IMR-90 (cell line): ENCODE measurements at regions not wholly inside any gene's neighbourhood (a gene's known extent, or its start where the extent isn't known, plus 50 kb on each side); places are given as distances from the start of the nearest gene placed in this dataset.

Experiments
- ATAC-seq: fragments of 200-7000 bp; cut with Tn5 transposase; 2 replicates; pipeline ENCODE4 v1.9.1; 2020; ENCODE audit warnings: low read depth, mild to moderate bottlenecking, moderate library complexity
- BruUV-seq: library from RNA; stranded (reverse); fragments of 400-500 nt; replicated peaks from 2 replicates; lab custom pipeline; 2021; lab: Mats Ljungman, UMichigan
- CTCF ChIA-PET: fragments of 300-600 bp; formaldehyde crosslinking; extraction: SDS; loops from one replicate; lab custom pipeline; 2021; ENCODE audit warnings: antibody characterized with exemption; lab: Yijun Ruan, JAX
- POLR2A ChIA-PET: fragments of 300-600 bp; sonication (Branson Sonifier 250); formaldehyde crosslinking; loops from one replicate; lab custom pipeline; 2022; ENCODE audit warnings: antibody characterized with exemption; ENCODE audit not compliant: unreplicated experiment; lab: Charles Lee
- DNase-seq: peaks from one replicate; pipeline ENCODE4 v3.0.0; 2013
- H2AFZ ChIP-seq: replicated peaks from 2 replicates; pipeline ENCODE3; 2013; ENCODE audit warnings: low read length, mild to moderate bottlenecking; ENCODE audit not compliant: poor library complexity
- H2AK5ac ChIP-seq: 2 replicates; pipeline ENCODE4 v1.6.1; 2013; ENCODE audit warnings: low read depth, low read length, inconsistent platforms
- H2AK9ac ChIP-seq: replicated peaks from 2 replicates; pipeline ENCODE3; 2013; ENCODE audit warnings: mild to moderate bottlenecking, low read depth, low read length, moderate library complexity; ENCODE audit not compliant: poor library complexity
- H2BK120ac ChIP-seq: 2 replicates; pipeline ENCODE4 v1.6.1; 2013; ENCODE audit warnings: low read depth, low read length, inconsistent platforms
- H2BK15ac ChIP-seq: 3 replicates; pipeline ENCODE4 v1.6.1; 2013; ENCODE audit warnings: low read depth, low read length, inconsistent platforms
- H2BK20ac ChIP-seq: 2 replicates; pipeline ENCODE4 v1.6.1; 2013; ENCODE audit warnings: low read depth, mild to moderate bottlenecking, inconsistent platforms, low read length, moderate library complexity
- H2BK5ac ChIP-seq: 2 replicates; pipeline ENCODE4 v1.6.1; 2013; ENCODE audit warnings: mild to moderate bottlenecking, low read depth, low read length, inconsistent platforms; ENCODE audit not compliant: poor library complexity, severe bottlenecking
- H3K14ac ChIP-seq: replicated peaks from 2 replicates; pipeline ENCODE4 v1.6.1; 2013; ENCODE audit warnings: low read depth, low read length, inconsistent platforms
- H3K18ac ChIP-seq: 2 replicates; pipeline ENCODE4 v1.6.1; 2013; ENCODE audit warnings: low read depth, low read length, control low read depth
- H3K23ac ChIP-seq: 2 replicates; pipeline ENCODE4 v1.6.1; 2013; ENCODE audit warnings: low read depth, low read length, inconsistent platforms
- H3K27ac ChIP-seq: 2 replicates; pipeline ENCODE4 v1.5.1; 2013; ENCODE audit warnings: mild to moderate bottlenecking, control low read depth, low read length; ENCODE audit not compliant: insufficient read depth
- H3K27me3 ChIP-seq: 2 replicates; pipeline ENCODE4 v1.6.1; 2013; ENCODE audit warnings: low read length; ENCODE audit not compliant: control insufficient read depth, insufficient read depth
- H3K36me3 ChIP-seq: 2 replicates; pipeline ENCODE4 v1.6.1; 2013; ENCODE audit warnings: low read length, mixed read lengths; ENCODE audit not compliant: control insufficient read depth, insufficient read depth
- H3K4ac ChIP-seq: 2 replicates; pipeline ENCODE4 v1.6.1; 2013; ENCODE audit warnings: low read depth, low read length, inconsistent platforms
- H3K4me1 ChIP-seq: 2 replicates; pipeline ENCODE4 v1.6.1; 2013; ENCODE audit warnings: low read length, mixed read lengths; ENCODE audit not compliant: control insufficient read depth, insufficient read depth
- H3K4me2 ChIP-seq: 2 replicates; pipeline ENCODE4 v1.6.1; 2013; ENCODE audit warnings: low read depth, mild to moderate bottlenecking, control low read depth, low read length, moderate library complexity
- H3K4me3 ChIP-seq: 2 replicates; pipeline ENCODE4 v1.5.1; 2013; ENCODE audit warnings: low read depth, mild to moderate bottlenecking, control low read depth, low read length, moderate library complexity; ENCODE audit not compliant: insufficient read depth
- H3K56ac ChIP-seq: 2 replicates; pipeline ENCODE4 v1.6.1; 2013; ENCODE audit warnings: low read length, inconsistent platforms; ENCODE audit not compliant: insufficient read depth; ENCODE audit errors: extremely low read depth
- H3K79me1 ChIP-seq, 2 experiments: 2 replicates each; pipeline ENCODE4 v1.6.1; 2013; ENCODE audit warnings: low read length in 2 of 2, inconsistent platforms in 1 of 2, low read depth in 1 of 2
- H3K9ac ChIP-seq: 2 replicates; pipeline ENCODE4 v1.6.1; 2013; ENCODE audit warnings: low read depth, low read length, control low read depth
- H3K9me1 ChIP-seq: 2 replicates; pipeline ENCODE4 v1.6.1; 2013; ENCODE audit warnings: low read length, inconsistent platforms; ENCODE audit not compliant: insufficient read depth
- H3K9me3 ChIP-seq: 2 replicates; pipeline ENCODE4 v1.6.1; 2013; ENCODE audit warnings: low read length; ENCODE audit not compliant: control insufficient read depth, insufficient read depth
- H4K20me1 ChIP-seq: 2 replicates; pipeline ENCODE4 v1.6.1; 2013; ENCODE audit warnings: low read length, inconsistent platforms; ENCODE audit not compliant: insufficient read depth
- H4K5ac ChIP-seq: 2 replicates; pipeline ENCODE4 v1.6.1; 2013; ENCODE audit warnings: mild to moderate bottlenecking, low read depth, low read length, control low read depth
- H4K8ac ChIP-seq, 2 experiments: 2 replicates each; pipeline ENCODE4 v1.6.1; 2013; ENCODE audit warnings: low read depth in 2 of 2, low read length in 2 of 2, control low read depth in 1 of 2, inconsistent platforms in 1 of 2
- H4K91ac ChIP-seq: 2 replicates; pipeline ENCODE4 v1.6.1; 2013; ENCODE audit warnings: low read depth, low read length, inconsistent platforms; ENCODE audit not compliant: insufficient read depth
- FOS ChIP-seq: fragments of 150-350 bp; IDR thresholded peaks from 2 replicates; pipeline ENCODE4 v1.6.1; 2016; ENCODE audit warnings: low read depth, low read length
- MXI1 ChIP-seq: IDR thresholded peaks from 2 replicates; pipeline ENCODE4 v1.6.1; 2012; ENCODE audit warnings: low read depth, mild to moderate bottlenecking, low read length, moderate library complexity, borderline replicate concordance
- RAD21 ChIP-seq: IDR thresholded peaks from 2 replicates; pipeline ENCODE4 v1.6.1; 2012; ENCODE audit warnings: low read length, improper control_type of control experiment
- RFX5 ChIP-seq: IDR thresholded peaks from 2 replicates; pipeline ENCODE4 v1.8.0; 2012; ENCODE audit warnings: low read depth, mild to moderate bottlenecking, low read length, moderate library complexity
- SMC3 ChIP-seq: fragments of 150-350 bp; IDR thresholded peaks from 2 replicates; pipeline ENCODE4 v1.6.1; 2016; ENCODE audit warnings: low read depth, mild to moderate bottlenecking, antibody characterized with exemption, low read length, moderate library complexity
- WGBS, 2 experiments: methylation state at CpG; one replicate each; pipeline versions ENCODE4 v1.1.5 to v1.1.7; 2013; ENCODE audit warnings: missing lambda C conversion rate in 2 of 2; ENCODE audit not compliant: insufficient read length in 1 of 2; ENCODE audit errors: extremely low coverage in 2 of 2; 5-methylcytosine and 5-hydroxymethylcytosine counted together
- dilution Hi-C: fragments of 300-500 bp; cut with HindIII; formaldehyde crosslinking; loops from one replicate; pipeline ENCODE4 v1.14.3; 2018; ENCODE audit warnings: low sequenced_read_pairs; ENCODE audit not compliant: unreplicated experiment
- in situ Hi-C: fragments of 300-500 bp; cut with MboI; formaldehyde crosslinking; loops from 3 replicates; pipeline ENCODE4 v1.14.3; 2019; ENCODE audit warnings: low sequenced_read_pairs, inconsistent platforms, mixed read lengths
- intact Hi-C: fragments of 100-400 bp; cut with micrococcal nuclease; formaldehyde crosslinking; loops from 2 replicates; pipeline ENCODE4 v1.10.0; 2022
- TF ChIP-seq, protein P1 (sequence below): fragments of 150-350 bp; IDR thresholded peaks from 2 replicates; pipeline ENCODE4 v1.6.1; 2016; ENCODE audit warnings: low read depth, mild to moderate bottlenecking, low read length, moderate library complexity, borderline replicate concordance

- BruUV-seq = no TSS peak
- no peak overlapping the region for H3K4ac ChIP-seq
- H3K27me3 ChIP-seq = peaks cover 5% of the 10 kb centered on the region; the same call in 1 of the 2 replicates
- H3K9me1 ChIP-seq = no peaks in the 10 kb centered on the region; the same call in 1 of the 2 replicates
- no peak overlapping the region for H3K4me2 ChIP-seq
- DNase-seq (no peak), ATAC-seq (no peak)
- H2AFZ ChIP-seq = no peak overlapping the region
- H3K56ac ChIP-seq = no peak overlapping the region
- intact Hi-C loops = no loop called here
- H3K79me1 ChIP-seq = no peaks in the 10 kb centered on the region
- 10% methylated on average over 2 of the region's 7 CpGs; no CpG with 5 or more reads in 1 of the 2 experiments for WGBS, 2 experiments
- H2BK5ac ChIP-seq = no peak overlapping the region
- no peak overlapping the region for H3K27ac ChIP-seq
- no peak overlapping the region for H2BK120ac ChIP-seq
- TF ChIP-seq SMC3 = no peak
- no peak for TF ChIP-seq RFX5
- TF ChIP-seq FOS = no peak
- TF ChIP-seq MXI1 = no peak
- TF ChIP-seq, protein P1, sequence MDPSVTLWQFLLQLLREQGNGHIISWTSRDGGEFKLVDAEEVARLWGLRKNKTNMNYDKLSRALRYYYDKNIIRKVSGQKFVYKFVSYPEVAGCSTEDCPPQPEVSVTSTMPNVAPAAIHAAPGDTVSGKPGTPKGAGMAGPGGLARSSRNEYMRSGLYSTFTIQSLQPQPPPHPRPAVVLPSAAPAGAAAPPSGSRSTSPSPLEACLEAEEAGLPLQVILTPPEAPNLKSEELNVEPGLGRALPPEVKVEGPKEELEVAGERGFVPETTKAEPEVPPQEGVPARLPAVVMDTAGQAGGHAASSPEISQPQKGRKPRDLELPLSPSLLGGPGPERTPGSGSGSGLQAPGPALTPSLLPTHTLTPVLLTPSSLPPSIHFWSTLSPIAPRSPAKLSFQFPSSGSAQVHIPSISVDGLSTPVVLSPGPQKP = no peak
- no peak for TF ChIP-seq RAD21
- CTCF ChIA-PET = no interaction called here
- POLR2A ChIA-PET = no interaction called here
- no peak overlapping the region for H2BK20ac ChIP-seq
- H3K23ac ChIP-seq = no peak overlapping the region
- no peak overlapping the region for H4K8ac ChIP-seq
- H3K9ac ChIP-seq = no peak overlapping the region
- dilution Hi-C loops = no loop called here
- H3K14ac ChIP-seq = no peak overlapping the region
- no peaks in the 10 kb centered on the region for H3K9me3 ChIP-seq
- no peaks in the 10 kb centered on the region for H4K20me1 ChIP-seq
- in situ Hi-C loops = no loop called here
- no peak overlapping the region for H2AK9ac ChIP-seq
- H2BK15ac ChIP-seq = no peak overlapping the region
- no peak overlapping the region for H4K5ac ChIP-seq
- no peak overlapping the region for H4K91ac ChIP-seq
- no peaks in the 10 kb centered on the region for H3K36me3 ChIP-seq
- H3K4me1 ChIP-seq = no peaks in the 10 kb centered on the region; the same call in 1 of the 2 replicates
- no peak overlapping the region for H3K4me3 ChIP-seq
- H2AK5ac ChIP-seq = no peak overlapping the region
- no peak overlapping the region for H3K18ac ChIP-seq
Measured at GRCh38 chr13:99734013-99734693, 232.9 kb downstream of the TM9SF2 start.
